Subcutaneous abdominal adipose tissue (tissue), 5 donors: ENCODE measurements at regions not wholly inside any gene's neighbourhood (a gene's known extent, or its start where the extent isn't known, plus 50 kb on each side); places are given as distances from the start of the nearest gene placed in this dataset.

Experiments
- H3K27ac ChIP-seq: one replicate; pipeline ENCODE4 v1.7.0; 2013; ENCODE audit warnings: low read depth, mild to moderate bottlenecking, inconsistent platforms, low read length, moderate library complexity
- H3K27me3 ChIP-seq, 5 donors: one replicate each; pipeline ENCODE4 v1.7.0; 2013; ENCODE audit warnings: low read length in 5 of 5, inconsistent platforms in 1 of 5; ENCODE audit not compliant: control insufficient read depth in 5 of 5, insufficient read depth in 4 of 5
- H3K36me3 ChIP-seq, 5 donors: one replicate each; pipeline ENCODE4 v1.7.0; 2013; ENCODE audit warnings: low read length in 5 of 5; ENCODE audit not compliant: control insufficient read depth in 5 of 5, insufficient read depth in 5 of 5
- H3K4me1 ChIP-seq, 5 donors: one replicate each; pipeline ENCODE4 v1.7.0; 2013; ENCODE audit warnings: low read length in 5 of 5, mild to moderate bottlenecking in 3 of 5, moderate library complexity in 1 of 5; ENCODE audit not compliant: control insufficient read depth in 5 of 5, insufficient read depth in 5 of 5
- H3K4me3 ChIP-seq, 5 donors: one replicate each; pipeline ENCODE4 v1.7.0; 2013; ENCODE audit warnings: low read length in 5 of 5, low read depth in 1 of 5
- H3K9ac ChIP-seq, 5 donors: one replicate each; pipeline ENCODE4 v1.7.0; 2013; ENCODE audit warnings: low read length in 5 of 5, mild to moderate bottlenecking in 4 of 5, moderate library complexity in 3 of 5
- H3K9me3 ChIP-seq, 5 donors: one replicate each; pipeline ENCODE4 v1.7.0; 2013; ENCODE audit warnings: low read length in 5 of 5; ENCODE audit not compliant: control insufficient read depth in 5 of 5
- donor health status: healthy.
- donor health status: healthy.
- donor health status: healthy.
- donor health status: healthy.
- donor health status: healthy.

DNA sequence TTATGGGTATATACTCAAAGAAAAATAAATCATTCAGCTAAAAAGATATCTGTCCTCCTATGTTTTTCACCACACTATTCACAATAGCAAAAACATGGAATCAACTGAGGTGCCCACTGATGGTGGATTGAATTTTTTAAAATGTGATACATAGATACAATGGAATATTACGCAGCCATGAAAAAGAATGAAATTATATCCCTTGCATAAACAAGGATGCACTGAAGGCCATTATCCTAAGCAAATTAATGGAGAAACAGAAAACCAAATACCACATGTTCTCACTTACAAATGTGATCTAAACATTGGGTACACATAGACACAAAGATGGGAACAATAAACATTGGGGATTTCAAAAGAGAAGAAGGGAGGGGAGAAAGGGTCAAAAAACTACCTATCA lies 964.2 kb upstream of the IGFBP7 start:
- Histone ChIP-seq H3K9me3 (no peaks in the 10 kb centered on the region), H3K4me1 (no peaks in the 10 kb centered on the region), H3K9ac (no peak overlapping the region), H3K4me3 (no peak overlapping the region), H3K36me3 (no peaks in the 10 kb centered on the region), H3K27me3 (no peaks in the 10 kb centered on the region), H3K27ac (no peak overlapping the region)

DNA sequence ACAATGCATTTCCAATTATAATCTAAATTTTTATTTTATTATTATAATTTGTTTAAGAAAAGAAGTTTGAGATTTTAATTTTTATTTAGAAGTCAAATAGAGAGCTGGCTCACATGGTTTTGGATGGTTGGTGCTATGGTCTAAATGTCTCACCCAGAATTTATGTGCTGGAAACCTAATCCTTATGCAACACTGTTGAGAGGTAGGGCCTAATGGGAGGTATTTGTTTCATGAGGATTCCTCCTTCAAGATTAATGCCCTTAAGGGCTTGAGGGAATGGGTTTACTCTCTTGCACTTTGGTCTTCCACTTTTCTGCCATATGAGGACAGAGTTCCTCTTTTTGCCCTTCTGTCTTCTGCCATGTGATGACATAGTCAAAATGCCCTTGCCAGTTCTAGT lies 960.5 kb upstream of the IGFBP7 start:
- Histone ChIP-seq H3K27me3 (no peaks in the 10 kb centered on the region), H3K4me3 (no peak overlapping the region), H3K36me3 (no peaks in the 10 kb centered on the region), H3K4me1 (no peaks in the 10 kb centered on the region), H3K27ac (no peak overlapping the region), H3K9me3 (no peaks in the 10 kb centered on the region), H3K9ac (no peak overlapping the region)

DNA sequence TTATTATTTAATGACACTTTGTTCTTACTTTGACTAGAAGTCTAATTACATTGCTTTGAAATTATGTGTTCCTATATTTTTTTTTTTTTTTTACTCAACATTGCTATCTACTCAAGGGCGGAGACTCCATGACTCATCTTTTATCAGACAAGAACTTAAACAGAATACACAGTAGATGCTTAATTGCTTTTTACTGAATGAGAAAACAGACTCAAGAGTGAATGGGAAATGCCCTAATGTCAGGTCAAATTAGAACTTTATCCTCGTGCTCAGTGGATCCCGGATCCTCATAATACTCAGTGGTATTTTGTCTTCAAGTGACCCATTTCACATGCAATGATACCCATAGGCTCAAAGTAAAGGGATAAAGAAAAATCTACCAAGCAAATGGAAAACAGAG lies 954.5 kb upstream of the IGFBP7 start:
- no peaks in the 10 kb centered on the region for H3K27me3 ChIP-seq
- H3K36me3 ChIP-seq = no peaks in the 10 kb centered on the region
- no peaks in the 10 kb centered on the region for H3K4me1 ChIP-seq
- no peak overlapping the region for H3K27ac ChIP-seq
- no peak overlapping the region for H3K9ac ChIP-seq
- H3K9me3 ChIP-seq = no peaks in the 10 kb centered on the region
- H3K4me3 ChIP-seq = no peak overlapping the region

DNA sequence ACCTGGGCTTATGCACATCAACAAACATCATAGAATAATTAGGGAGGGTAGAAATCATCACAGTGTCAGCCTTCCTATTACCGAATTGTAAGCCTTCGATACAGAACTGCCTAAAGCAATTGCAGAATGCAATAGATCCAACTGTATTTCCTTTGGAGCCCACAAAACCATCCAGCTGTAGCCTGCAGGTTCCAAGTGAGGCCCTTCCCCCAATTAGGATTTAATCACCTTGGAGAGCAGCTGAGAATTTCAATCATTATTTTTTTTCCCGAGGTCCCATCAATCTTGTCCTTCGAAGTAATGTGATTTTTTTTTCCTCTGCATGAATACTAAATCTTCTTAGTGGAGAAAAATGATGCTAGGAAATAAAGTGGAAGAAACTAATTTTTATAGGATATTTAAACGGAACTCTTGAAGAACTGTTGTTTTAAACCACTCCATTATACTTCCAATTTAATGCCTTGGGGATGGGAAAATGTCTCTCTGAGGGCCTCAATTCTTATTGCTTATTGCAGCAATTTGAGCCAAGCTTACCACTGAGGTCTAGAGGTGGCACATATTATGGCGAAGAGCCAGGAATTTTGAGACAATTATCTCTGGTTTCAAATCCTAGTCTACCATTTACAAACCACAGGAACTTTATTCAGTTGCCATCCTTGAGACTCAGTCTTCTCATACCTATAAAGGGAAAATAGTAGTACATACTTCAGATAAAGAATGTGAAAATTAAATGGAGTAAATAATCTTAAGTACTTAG lies 953.4 kb upstream of the IGFBP7 start:
- no peak overlapping the region for H3K27ac ChIP-seq
- no peak overlapping the region for H3K9ac ChIP-seq
- H3K4me3 ChIP-seq = no peak overlapping the region
- no peaks in the 10 kb centered on the region for H3K27me3 ChIP-seq
- no peaks in the 10 kb centered on the region for H3K4me1 ChIP-seq
- no peaks in the 10 kb centered on the region for H3K36me3 ChIP-seq
- H3K9me3 ChIP-seq = no peaks in the 10 kb centered on the region

DNA sequence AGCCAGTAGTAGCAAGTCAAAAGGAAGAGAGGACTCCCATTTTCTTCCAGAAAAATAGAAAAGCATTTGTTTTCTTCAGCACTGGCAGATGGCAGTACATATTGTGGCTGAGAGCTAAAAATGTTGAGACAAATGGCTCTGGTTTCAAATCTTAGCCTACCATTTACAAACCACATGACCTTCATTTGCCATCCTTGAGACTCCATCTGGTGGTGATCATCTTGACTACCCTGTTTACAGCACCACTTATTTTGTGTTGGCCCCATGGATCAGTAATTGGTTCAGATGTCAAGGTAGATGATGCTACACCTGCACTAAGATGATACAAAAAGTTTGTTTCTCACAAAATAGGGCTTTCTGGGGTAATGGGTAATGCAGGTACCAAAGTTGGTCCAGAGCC lies 951.8 kb upstream of the IGFBP7 start:
- Histone ChIP-seq H3K9ac (no peak overlapping the region), H3K27me3 (no peaks in the 10 kb centered on the region), H3K4me1 (no peaks in the 10 kb centered on the region), H3K27ac (no peak overlapping the region), H3K9me3 (no peaks in the 10 kb centered on the region), H3K36me3 (no peaks in the 10 kb centered on the region), H3K4me3 (no peak overlapping the region)

DNA sequence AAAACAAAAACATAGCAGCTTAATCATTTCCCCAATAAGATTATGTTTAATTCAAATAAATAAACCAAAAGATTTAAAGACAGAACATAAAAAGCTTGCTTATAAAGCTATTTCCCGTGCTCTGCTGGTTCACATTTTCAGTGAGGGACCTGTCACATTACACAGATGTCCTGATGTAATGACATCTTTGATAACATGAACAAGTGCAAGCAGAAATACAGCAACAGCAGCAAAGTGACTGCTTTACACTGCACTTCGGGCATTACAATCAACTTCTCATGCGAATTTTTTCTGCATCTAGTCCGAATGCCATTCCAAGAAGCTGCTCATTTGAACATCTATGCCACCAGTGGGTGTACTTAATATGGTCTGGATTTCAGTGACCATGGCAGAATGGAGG lies 940.3 kb upstream of the IGFBP7 start:
- peaks cover 0 to 3% (median 0%) of the 10 kb centered on the region in 5 donors for H3K27me3 ChIP-seq
- H3K9ac ChIP-seq = no peak overlapping the region
- H3K9me3 ChIP-seq = no peaks in the 10 kb centered on the region
- H3K36me3 ChIP-seq = no peaks in the 10 kb centered on the region
- H3K4me1 ChIP-seq = peaks cover 0 to 6% (median 0%) of the 10 kb centered on the region in 5 donors
- no peak overlapping the region for H3K27ac ChIP-seq
- H3K4me3 ChIP-seq = no peak overlapping the region

DNA sequence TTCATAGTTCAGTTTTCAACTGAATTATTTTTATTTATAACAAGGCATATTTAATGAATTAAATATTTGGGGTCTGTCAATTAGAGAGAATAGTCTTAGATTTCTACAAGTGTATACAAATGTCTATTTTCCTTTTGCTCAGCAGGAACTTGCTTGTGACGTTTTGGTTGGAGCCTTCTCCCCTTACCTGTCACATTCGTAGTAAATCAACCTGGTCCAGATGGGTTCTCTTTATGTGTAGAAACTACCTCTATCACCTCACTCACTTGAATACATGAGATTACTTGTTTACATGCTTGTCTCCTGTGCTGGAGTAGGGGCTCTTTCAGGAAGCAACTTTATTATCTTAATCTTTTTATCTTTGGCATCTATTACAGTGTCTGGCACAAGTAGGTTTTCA lies 938.3 kb upstream of the IGFBP7 start:
- Histone ChIP-seq H3K9ac (no peak overlapping the region), H3K9me3 (peaks cover 0 to under 1% (median 0%) of the 10 kb centered on the region in 5 donors), H3K36me3 (no peaks in the 10 kb centered on the region), H3K4me3 (no peak overlapping the region), H3K4me1 (peaks cover 0 to 10% (median 0%) of the 10 kb centered on the region in 5 donors), H3K27ac (no peak overlapping the region), H3K27me3 (peaks cover 0 to 3% (median 0%) of the 10 kb centered on the region in 5 donors)

DNA sequence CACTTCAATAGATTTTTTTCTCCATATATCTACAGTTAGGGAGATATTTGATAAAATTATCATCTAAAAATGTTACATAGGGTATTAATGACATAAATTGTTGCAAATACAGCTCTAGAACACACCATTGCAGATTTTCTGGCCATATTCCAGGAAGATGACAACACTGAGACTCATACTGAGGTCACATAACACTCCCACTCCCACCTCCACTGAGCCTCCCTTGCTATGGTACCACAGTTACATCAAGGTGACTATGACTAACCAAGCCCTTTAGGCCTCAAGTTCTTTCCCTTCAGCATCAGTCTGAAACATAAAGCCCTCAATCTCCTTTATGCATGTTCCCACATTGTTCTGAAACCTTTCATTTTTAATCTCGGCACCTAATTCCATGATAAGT lies 932.0 kb upstream of the IGFBP7 start:
- Histone ChIP-seq H3K27me3 (no peaks in the 10 kb centered on the region), H3K4me3 (no peak overlapping the region), H3K4me1 (peaks cover 0 to 10% (median 0%) of the 10 kb centered on the region in 5 donors)

DNA sequence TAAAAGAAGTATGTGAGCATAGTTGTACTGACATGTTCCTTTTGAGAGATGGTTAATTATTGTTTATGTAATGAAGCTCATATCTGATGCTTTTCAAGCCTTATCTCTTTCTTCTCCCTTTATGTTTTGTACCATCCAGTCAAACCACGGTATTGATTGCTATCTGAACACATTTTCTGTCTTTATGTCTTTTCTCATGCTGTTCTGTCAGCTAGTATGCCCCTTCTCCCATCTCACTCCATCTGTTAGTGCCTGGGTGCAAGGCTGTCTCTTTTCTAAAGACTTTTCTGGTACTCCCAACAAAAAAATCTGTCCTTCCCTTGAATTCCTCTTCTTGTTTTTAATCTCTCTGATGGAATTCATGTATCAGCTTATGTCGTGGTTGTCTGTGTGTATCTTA lies 883.8 kb upstream of the IGFBP7 start:
- no peak overlapping the region for H3K27ac ChIP-seq
- H3K4me1 ChIP-seq = no peaks in the 10 kb centered on the region
- peaks cover 0 to 3% (median 0%) of the 10 kb centered on the region in 5 donors for H3K9me3 ChIP-seq
- H3K4me3 ChIP-seq = no peak overlapping the region
- H3K36me3 ChIP-seq = no peaks in the 10 kb centered on the region
- no peaks in the 10 kb centered on the region for H3K27me3 ChIP-seq
- no peak overlapping the region for H3K9ac ChIP-seq

More for the DNA sequence above, 932.0 kb upstream of the IGFBP7 start:
- H3K27ac ChIP-seq = no peak overlapping the region
- H3K36me3 ChIP-seq = no peaks in the 10 kb centered on the region
- H3K9me3 ChIP-seq = peaks cover 0 to 3% (median 0%) of the 10 kb centered on the region in 5 donors
- H3K9ac ChIP-seq = no peak overlapping the region

DNA sequence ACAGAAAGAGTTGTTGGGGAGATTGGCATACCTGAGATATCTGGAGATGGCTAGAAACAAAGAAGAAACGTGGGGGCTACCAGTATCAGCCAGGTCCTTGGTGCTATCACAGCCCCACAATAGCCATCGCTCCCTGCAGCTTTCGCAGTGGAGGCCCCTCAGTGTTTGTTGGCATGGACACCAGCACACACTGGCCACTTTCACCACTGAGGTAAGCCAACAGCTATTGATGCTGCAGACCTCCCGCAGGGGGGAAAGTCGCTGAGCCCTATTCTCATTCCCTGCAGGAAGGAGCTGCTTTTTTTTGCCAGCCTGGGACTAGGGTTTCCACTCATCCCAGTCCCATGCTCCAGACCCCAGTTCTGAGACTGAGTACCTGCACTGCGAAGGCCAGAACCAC lies 879.2 kb upstream of the IGFBP7 start:
- H3K27ac ChIP-seq = no peak overlapping the region
- H3K9ac ChIP-seq = no peak overlapping the region
- no peaks in the 10 kb centered on the region for H3K4me1 ChIP-seq
- H3K36me3 ChIP-seq = no peaks in the 10 kb centered on the region
- H3K27me3 ChIP-seq = no peaks in the 10 kb centered on the region
- H3K9me3 ChIP-seq = peaks cover 0 to 3% (median 0%) of the 10 kb centered on the region in 5 donors
- no peak overlapping the region for H3K4me3 ChIP-seq
